NCI-H1694 (cell line): ENCODE measurements at regions not wholly inside any gene's neighbourhood (a gene's known extent, or its start where the extent isn't known, plus 50 kb on each side); places are given as distances from the start of the nearest gene placed in this dataset.

Experiments
- DNase-seq: peaks from one replicate; lab custom pipeline; 2025; lab: John Stamatoyannopoulos, UW

DNA sequence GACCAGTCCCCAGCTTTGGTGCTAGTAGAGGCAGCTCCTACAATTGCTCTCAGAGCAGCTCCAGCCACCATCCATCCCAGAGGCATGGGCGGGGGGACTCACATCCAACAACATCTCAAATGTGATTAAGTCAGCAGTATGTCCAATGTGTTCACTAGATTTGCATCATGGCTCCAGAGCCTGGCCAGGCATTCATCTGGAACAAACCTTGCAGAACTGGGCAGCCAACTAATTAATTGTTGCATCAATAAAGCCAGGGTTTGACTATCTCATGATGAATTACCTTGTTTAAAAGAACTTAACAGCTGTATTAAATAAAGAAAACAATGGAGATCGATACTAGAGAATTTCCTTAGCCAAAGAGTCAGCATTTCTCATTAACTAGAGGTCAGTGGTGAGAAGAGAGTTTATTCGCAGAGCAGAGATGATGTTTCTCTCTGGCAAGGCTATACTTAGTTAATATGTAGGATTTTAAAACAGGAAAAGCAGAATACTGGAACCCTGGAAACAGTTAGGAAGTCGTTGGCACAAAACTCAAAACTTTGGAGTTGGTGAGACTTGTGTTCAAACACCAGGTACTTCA, 494.4 kb downstream of the GRIN2A start:
- DNase-seq: no peak

DNA sequence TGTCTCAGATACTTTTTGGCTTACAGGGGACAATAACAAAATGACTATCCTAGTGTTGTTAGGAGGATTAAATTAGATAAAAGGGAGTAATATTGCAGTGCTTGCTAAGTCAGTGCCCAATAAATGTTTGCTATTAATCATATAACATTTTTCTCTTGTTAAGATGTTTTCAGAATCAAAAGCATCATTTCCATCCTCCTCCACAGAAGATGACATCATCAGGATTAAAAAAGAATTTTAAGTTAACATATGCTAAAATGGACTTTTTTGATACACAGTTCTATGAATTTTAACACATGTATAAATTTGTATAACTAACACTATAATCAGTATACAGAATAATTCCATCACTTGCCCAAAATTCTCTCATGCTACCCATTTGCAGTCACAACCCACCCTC, 492.6 kb downstream of the GRIN2A start:
- no peak for DNase-seq

DNA sequence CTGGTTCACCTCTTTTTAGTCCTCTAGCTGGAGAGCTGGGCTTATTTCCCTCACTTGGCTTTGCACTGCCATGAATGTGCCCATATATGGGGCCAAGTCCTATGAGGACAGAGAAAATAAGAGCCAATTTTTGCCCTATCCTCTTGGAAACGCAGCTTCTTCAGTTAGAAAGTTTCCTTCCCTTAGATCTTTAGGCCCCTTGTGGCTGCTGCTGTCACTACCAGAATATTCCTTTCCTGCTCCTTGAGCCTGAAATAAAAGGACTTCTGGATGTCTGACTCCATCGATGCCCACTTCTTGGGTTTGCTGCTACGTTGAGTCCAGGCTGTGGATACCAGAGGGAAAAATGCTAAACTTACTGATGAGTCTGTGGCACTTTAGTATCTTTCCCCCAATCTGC, 487.1 kb downstream of the GRIN2A start:
- DNase-seq: no peak
